B cell (primary cell): ENCODE measurements at regions not wholly inside any gene's neighbourhood (a gene's known extent, or its start where the extent isn't known, plus 50 kb on each side); places are given as distances from the start of the nearest gene placed in this dataset.

Experiments used
- ATAC-seq: fragments of 200-7000 bp; cut with Tn5 transposase; one replicate; pipeline ENCODE4 v1.10.0; 2021; ENCODE audit warnings: low read depth, mild to moderate bottlenecking, moderate number of reproducible peaks, moderate library complexity
- CTCF ChIA-PET: fragments of 350-600 bp; sonication (Branson Sonifier 250); formaldehyde crosslinking; loops from one replicate; lab custom pipeline; 2021; ENCODE audit warnings: antibody characterized with exemption, inconsistent platforms; lab: Charles Lee
- POLR2A ChIA-PET: fragments of 350-600 bp; sonication (Branson Sonifier 250); formaldehyde crosslinking; loops from one replicate; lab custom pipeline; 2021; ENCODE audit warnings: antibody characterized with exemption; lab: Charles Lee
- DNase-seq: peaks from one replicate; pipeline ENCODE4 v3.0.0; 2013
- H2AFZ ChIP-seq: 2 replicates; pipeline ENCODE4 v1.6.1; 2012; ENCODE audit warnings: mild to moderate bottlenecking, low read depth, low read length; ENCODE audit not compliant: insufficient read depth, poor library complexity, severe bottlenecking
- H3K27ac ChIP-seq, 2 donors: 1 replicate in 1 of 2; 2 replicates in 1 of 2; pipeline ENCODE4 v1.5.1; 2012 to 2013; ENCODE audit warnings: low read length in 2 of 2, mild to moderate bottlenecking in 2 of 2, moderate library complexity in 1 of 2
- H3K27me3 ChIP-seq, 4 experiments: fragments of 200-600 bp in 1 of 4; sonication (generic) in 1 of 4; replicated peaks in 1 of 4; 1 replicate in 2 of 4; 2 replicates in 2 of 4; pipeline versions ENCODE4 v1.6.1 to v1.7.0; 2013 to 2016; ENCODE audit warnings: low read length in 3 of 4, mild to moderate bottlenecking in 2 of 4, mixed read lengths in 1 of 4, moderate library complexity in 1 of 4; ENCODE audit not compliant: insufficient read depth in 4 of 4, control insufficient read depth in 3 of 4; ENCODE audit errors: control extremely low read depth in 1 of 4
- H3K36me3 ChIP-seq, 2 experiments: replicated peaks in 1 of 2; 1 replicate in 1 of 2; 2 replicates in 1 of 2; pipeline versions ENCODE4 v1.6.1 to v1.7.1; 2013; ENCODE audit warnings: low read length in 1 of 2; ENCODE audit not compliant: insufficient read depth in 2 of 2, control insufficient read depth in 1 of 2; ENCODE audit errors: control extremely low read depth in 1 of 2, extremely low read depth in 1 of 2
- H3K4me1 ChIP-seq, 2 donors: fragments of 200-600 bp in 1 of 2; sonication (generic) in 1 of 2; 1 replicate in 1 of 2; 2 replicates in 1 of 2; pipeline versions ENCODE4 v1.5.1 to v1.6.1; 2013 to 2017; ENCODE audit warnings: low read length in 2 of 2; ENCODE audit not compliant: control insufficient read depth in 2 of 2, insufficient read depth in 2 of 2
- H3K4me2 ChIP-seq: replicated peaks from 2 replicates; pipeline ENCODE3; 2012; ENCODE audit warnings: mild to moderate bottlenecking, low read depth, low read length; ENCODE audit not compliant: poor library complexity, severe bottlenecking
- H3K4me3 ChIP-seq, 5 experiments: fragments of 200-600 bp in 1 of 5; sonication (generic) in 1 of 5; 1 replicate in 3 of 5; 2 replicates in 2 of 5; pipeline versions ENCODE4 v1.5.1 to v1.7.0; 2011 to 2016; ENCODE audit warnings: low read length in 4 of 5, mild to moderate bottlenecking in 4 of 5, low read depth in 2 of 5, control low read depth in 1 of 5, moderate library complexity in 1 of 5; ENCODE audit not compliant: insufficient read depth in 1 of 5; ENCODE audit errors: control extremely low read depth in 1 of 5, extremely low read depth in 1 of 5
- H3K79me2 ChIP-seq: fragments of 200-600 bp; sonication (generic); one replicate; pipeline ENCODE4 v1.6.0; 2016; ENCODE audit warnings: low read length; ENCODE audit not compliant: control insufficient read depth, insufficient read depth
- H3K9ac ChIP-seq: fragments of 200-600 bp; sonication (generic); 2 replicates; pipeline ENCODE4 v1.6.1; 2017; ENCODE audit warnings: mild to moderate bottlenecking, low read length, moderate library complexity
- H3K9me3 ChIP-seq, 3 donors: one replicate each; pipeline versions ENCODE4 v1.6.1 to v1.7.1; 2013; ENCODE audit warnings: low read length in 2 of 3; ENCODE audit not compliant: control insufficient read depth in 2 of 3, insufficient read depth in 1 of 3; ENCODE audit errors: control extremely low read depth in 1 of 3
- H4K20me1 ChIP-seq: 2 replicates; pipeline ENCODE4 v1.6.0; 2012; ENCODE audit warnings: mild to moderate bottlenecking, low read length; ENCODE audit not compliant: insufficient read depth, control insufficient read depth, poor library complexity, severe bottlenecking
- H3K27ac Mint-ChIP-seq: one replicate; pipeline ENCODE4 v1.8.0; 2021; ENCODE audit warnings: mixed read lengths
- H3K27me3 Mint-ChIP-seq: one replicate; pipeline ENCODE4 v1.8.0; 2021; ENCODE audit warnings: mixed read lengths
- H3K4me1 Mint-ChIP-seq: one replicate; pipeline ENCODE4 v1.8.0; 2021; ENCODE audit warnings: mixed read lengths
- H3K4me3 Mint-ChIP-seq: one replicate; pipeline ENCODE4 v1.8.0; 2021; ENCODE audit warnings: mixed read lengths
- H3K9me3 Mint-ChIP-seq: one replicate; pipeline ENCODE4 v1.8.0; 2022; ENCODE audit warnings: mixed read lengths; ENCODE audit not compliant: insufficient read depth
- EZH2 ChIP-seq: IDR thresholded peaks from 2 replicates; pipeline ENCODE4 v1.6.1; 2012; ENCODE audit warnings: borderline replicate concordance, low read depth, mild to moderate bottlenecking, moderate library complexity, low read length; ENCODE audit not compliant: insufficient read depth, poor library complexity, severe bottlenecking
- WGBS: methylation state at CpG from one replicate; pipeline ENCODE4 v1.1.5; 2013; ENCODE audit warnings: missing lambda C conversion rate; ENCODE audit not compliant: insufficient coverage; 5-methylcytosine and 5-hydroxymethylcytosine counted together
- intact Hi-C: fragments of 100-400 bp; cut with micrococcal nuclease; formaldehyde crosslinking; loops from one replicate; pipeline ENCODE4 v1.10.0; 2022
- TF ChIP-seq, protein P1 (sequence below): fragments of 200-600 bp; IDR thresholded peaks from one replicate; pipeline ENCODE4 v1.8.0; 2022; ENCODE audit warnings: antibody characterized with exemption, mild to moderate bottlenecking

DNA sequence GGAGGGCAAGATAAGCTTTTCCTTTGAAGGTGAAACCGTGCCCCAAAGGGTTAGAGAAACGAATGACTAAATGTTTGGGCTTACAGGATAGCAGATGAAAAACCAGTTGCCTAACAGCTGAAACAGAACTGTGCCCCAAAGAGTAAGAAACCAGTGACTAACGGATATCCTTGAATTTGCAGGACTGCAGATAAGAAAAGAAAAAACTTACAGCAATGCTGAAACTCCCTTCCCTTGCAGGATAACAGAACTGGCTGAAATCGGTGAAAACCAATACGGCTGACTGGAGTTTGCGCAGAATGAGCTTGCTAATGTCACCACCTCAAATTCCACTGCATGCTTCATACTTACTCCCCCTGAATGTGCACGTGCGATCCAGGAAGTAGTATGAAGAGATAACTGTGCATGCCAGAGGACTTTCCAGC lies 175.2 kb upstream of the NLRP1 start:
- peaks cover 25% of the 10 kb centered on the region for H3K27me3 Mint-ChIP-seq
- H3K4me3 Mint-ChIP-seq = no peak overlapping the region
- H3K4me2 ChIP-seq = no peak overlapping the region
- ATAC-seq (no peak), DNase-seq (no peak)
- ChIA-PET POLR2A (no interaction called here), CTCF (no interaction called here)
- no peak overlapping the region for H3K4me3 ChIP-seq
- no peak overlapping the region for H3K27ac Mint-ChIP-seq
- WGBS = 66% methylated on average over 6 of the region's 8 CpGs
- no peaks in the 10 kb centered on the region for H3K79me2 ChIP-seq
- H3K9me3 Mint-ChIP-seq = no peaks in the 10 kb centered on the region
- peaks cover 0 to 7% (median 0%) of the 10 kb centered on the region in 4 experiments for H3K27me3 ChIP-seq
- H3K27ac ChIP-seq = no peak overlapping the region
- no peaks in the 10 kb centered on the region for H3K4me1 ChIP-seq
- no peaks in the 10 kb centered on the region for H3K36me3 ChIP-seq
- intact Hi-C loops = no loop called here
- no peaks in the 10 kb centered on the region for H4K20me1 ChIP-seq
- peaks cover 0 to 6% (median 0%) of the 10 kb centered on the region in 3 donors for H3K9me3 ChIP-seq
- no peaks in the 10 kb centered on the region for H3K4me1 Mint-ChIP-seq
- H3K9ac ChIP-seq = no peak overlapping the region
- H2AFZ ChIP-seq = no peak overlapping the region
- TF ChIP-seq, protein P1, sequence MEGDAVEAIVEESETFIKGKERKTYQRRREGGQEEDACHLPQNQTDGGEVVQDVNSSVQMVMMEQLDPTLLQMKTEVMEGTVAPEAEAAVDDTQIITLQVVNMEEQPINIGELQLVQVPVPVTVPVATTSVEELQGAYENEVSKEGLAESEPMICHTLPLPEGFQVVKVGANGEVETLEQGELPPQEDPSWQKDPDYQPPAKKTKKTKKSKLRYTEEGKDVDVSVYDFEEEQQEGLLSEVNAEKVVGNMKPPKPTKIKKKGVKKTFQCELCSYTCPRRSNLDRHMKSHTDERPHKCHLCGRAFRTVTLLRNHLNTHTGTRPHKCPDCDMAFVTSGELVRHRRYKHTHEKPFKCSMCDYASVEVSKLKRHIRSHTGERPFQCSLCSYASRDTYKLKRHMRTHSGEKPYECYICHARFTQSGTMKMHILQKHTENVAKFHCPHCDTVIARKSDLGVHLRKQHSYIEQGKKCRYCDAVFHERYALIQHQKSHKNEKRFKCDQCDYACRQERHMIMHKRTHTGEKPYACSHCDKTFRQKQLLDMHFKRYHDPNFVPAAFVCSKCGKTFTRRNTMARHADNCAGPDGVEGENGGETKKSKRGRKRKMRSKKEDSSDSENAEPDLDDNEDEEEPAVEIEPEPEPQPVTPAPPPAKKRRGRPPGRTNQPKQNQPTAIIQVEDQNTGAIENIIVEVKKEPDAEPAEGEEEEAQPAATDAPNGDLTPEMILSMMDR = no peak
- TF ChIP-seq EZH2 = no peak

DNA sequence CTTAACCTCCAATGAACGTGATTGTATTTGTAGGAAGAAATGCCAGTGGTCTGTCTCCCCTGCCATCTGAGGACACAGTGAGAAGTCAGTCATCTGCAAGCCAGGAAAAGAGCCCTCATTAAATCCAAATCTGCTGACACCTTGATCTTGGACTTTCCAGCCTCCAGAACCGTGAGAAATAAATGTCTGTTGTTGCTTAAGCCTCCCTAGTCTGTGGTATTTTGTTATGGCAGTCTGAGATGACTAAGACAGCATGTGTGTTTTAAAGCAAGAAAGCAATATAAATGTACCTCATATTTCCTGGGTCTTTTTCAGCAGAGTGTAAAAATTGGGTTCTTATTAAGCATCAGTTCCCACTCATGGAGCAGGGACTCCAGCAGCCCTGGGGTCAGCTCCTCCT lies 177.9 kb upstream of the NLRP1 start:
- H4K20me1 ChIP-seq = no peaks in the 10 kb centered on the region
- H3K4me3 ChIP-seq = no peak overlapping the region
- no peak overlapping the region for H2AFZ ChIP-seq
- TF ChIP-seq, protein P1 = no peak
- TF ChIP-seq EZH2 = no peak
- H3K79me2 ChIP-seq = no peaks in the 10 kb centered on the region
- no peak overlapping the region for H3K4me3 Mint-ChIP-seq
- no peaks in the 10 kb centered on the region for H3K4me1 ChIP-seq
- peaks cover 0 to 6% (median 0%) of the 10 kb centered on the region in 3 donors for H3K9me3 ChIP-seq
- no peak overlapping the region for H3K27ac ChIP-seq
- no peak overlapping the region for H3K9ac ChIP-seq
- peaks cover 20% of the 10 kb centered on the region for H3K27me3 Mint-ChIP-seq
- no peaks in the 10 kb centered on the region for H3K9me3 Mint-ChIP-seq
- H3K4me1 Mint-ChIP-seq = no peaks in the 10 kb centered on the region
- H3K27ac Mint-ChIP-seq = no peak overlapping the region
- peaks cover 0 to 7% (median 0%) of the 10 kb centered on the region in 4 experiments for H3K27me3 ChIP-seq
- no peak for DNase-seq
- ATAC-seq = no peak
- no peak overlapping the region for H3K4me2 ChIP-seq
- intact Hi-C loops = no loop called here
- H3K36me3 ChIP-seq = no peaks in the 10 kb centered on the region
- ChIA-PET POLR2A (no interaction called here), CTCF (interaction anchor here (0.6 kb wide), 1 partner anchor 13 kb away, joined by 3 read pairs; no protein-coding TSS in a partner anchor)
- WGBS = 40% methylated on average over 1 of the region's 2 CpGs
